Body of pancreas (tissue), 4 donors: ENCODE measurements at regions not wholly inside any gene's neighbourhood (a gene's known extent, or its start where the extent isn't known, plus 50 kb on each side); places are given as distances from the start of the nearest gene placed in this dataset.

Experiments used
- POLR2A ChIP-seq, 3 donors: fragments of 450-650 bp; IDR thresholded peaks; one replicate each; pipeline ENCODE4 v1.6.1; 2016; ENCODE audit warnings: antibody characterized with exemption in 3 of 3, mild to moderate bottlenecking in 2 of 3
- TF ChIP-seq, protein P1 (sequence below), 7 experiments: fragments of 450-650 bp in 4 of 7; fragments of 200-600 bp in 3 of 7; sonication (generic) in 3 of 7; IDR thresholded peaks; one replicate each; pipeline ENCODE4 v1.5.1; 2016 to 2019; ENCODE audit warnings: antibody characterized with exemption in 7 of 7

DNA sequence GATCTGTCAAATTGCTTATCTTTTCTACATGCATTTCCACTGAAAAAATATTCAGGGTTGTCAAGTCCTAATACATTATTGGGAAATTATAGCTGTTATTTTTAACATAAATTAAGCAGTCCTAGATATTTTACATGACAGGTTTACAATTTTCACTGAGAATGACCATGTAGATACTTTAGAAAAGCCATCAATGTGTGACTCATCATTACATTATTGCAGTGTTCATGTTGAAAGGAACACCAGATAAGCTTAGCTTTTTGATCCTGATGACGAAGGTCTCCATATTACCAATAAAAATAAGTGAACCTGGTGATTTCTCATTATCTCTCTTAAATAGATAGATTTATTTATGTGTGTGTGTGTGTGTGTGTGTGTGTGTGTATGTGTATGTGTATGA is 529.5 kb upstream of the PCDH15 start:
- TF ChIP-seq, protein P1, sequence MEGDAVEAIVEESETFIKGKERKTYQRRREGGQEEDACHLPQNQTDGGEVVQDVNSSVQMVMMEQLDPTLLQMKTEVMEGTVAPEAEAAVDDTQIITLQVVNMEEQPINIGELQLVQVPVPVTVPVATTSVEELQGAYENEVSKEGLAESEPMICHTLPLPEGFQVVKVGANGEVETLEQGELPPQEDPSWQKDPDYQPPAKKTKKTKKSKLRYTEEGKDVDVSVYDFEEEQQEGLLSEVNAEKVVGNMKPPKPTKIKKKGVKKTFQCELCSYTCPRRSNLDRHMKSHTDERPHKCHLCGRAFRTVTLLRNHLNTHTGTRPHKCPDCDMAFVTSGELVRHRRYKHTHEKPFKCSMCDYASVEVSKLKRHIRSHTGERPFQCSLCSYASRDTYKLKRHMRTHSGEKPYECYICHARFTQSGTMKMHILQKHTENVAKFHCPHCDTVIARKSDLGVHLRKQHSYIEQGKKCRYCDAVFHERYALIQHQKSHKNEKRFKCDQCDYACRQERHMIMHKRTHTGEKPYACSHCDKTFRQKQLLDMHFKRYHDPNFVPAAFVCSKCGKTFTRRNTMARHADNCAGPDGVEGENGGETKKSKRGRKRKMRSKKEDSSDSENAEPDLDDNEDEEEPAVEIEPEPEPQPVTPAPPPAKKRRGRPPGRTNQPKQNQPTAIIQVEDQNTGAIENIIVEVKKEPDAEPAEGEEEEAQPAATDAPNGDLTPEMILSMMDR (IDR thresholded peaks at IDR 0.05) = no peak
- no peak for TF ChIP-seq POLR2A (IDR thresholded peaks at IDR 0.05)
